ENCODE measurements at regions not wholly inside any gene's neighbourhood (a gene's known extent, or its start where the extent isn't known, plus 50 kb on each side); places are given as distances from the start of the nearest gene placed in this dataset.

- CTCF ChIA-PET (ENCODE audit: unreplicated experiment), result no interaction called here
- no peaks in the 10 kb centered on the region for H3K4me1 ChIP-seq (ENCODE audit: insufficient read depth, low read length, poor library complexity, severe bottlenecking)
- no peaks in the 10 kb centered on the region for H3K9me3 ChIP-seq (ENCODE audit: low read length)
- H3K4me2 ChIP-seq (ENCODE audit: low read length), result no peak overlapping the region
- no TSS peak for BruUV-seq (replicated peaks)
- no peak overlapping the region for H3K27ac ChIP-seq (ENCODE audit: low read depth, low read length, poor library complexity, severe bottlenecking)
- H2AFZ ChIP-seq (ENCODE audit: low read length), result no peak overlapping the region
- no peaks in the 10 kb centered on the region for H4K20me1 ChIP-seq (ENCODE audit: insufficient read depth, low read length)
- H3K36me3 ChIP-seq (ENCODE audit: insufficient read depth, low read length), result no peaks in the 10 kb centered on the region
- TF ChIP-seq CTCF (conservative IDR thresholded peaks at IDR 0.05; ENCODE audit: low read length), result no peak
- no peak for TF ChIP-seq EZH2phosphoT487 (IDR thresholded peaks at IDR 0.05; ENCODE audit: borderline replicate concordance, low read depth, low read length)
- POLR2A ChIA-PET, result no interaction called here
- no peaks in the 10 kb centered on the region for H3K79me2 ChIP-seq (ENCODE audit: insufficient read depth, low read depth, low read length)
- DNase-seq (ENCODE audit: low spot score), result no peak
- intact Hi-C loops (cut with micrococcal nuclease; ENCODE audit: unreplicated experiment), result no loop called here
- no peak overlapping the region for H3K4me3 ChIP-seq (ENCODE audit: low read depth, low read length, poor library complexity, severe bottlenecking)
- no peaks in the 10 kb centered on the region for H3K9me2 ChIP-seq (ENCODE audit: insufficient read depth, low read length)
Observed at GRCh38 chr3:135887220-135887619, 78.3 kb upstream of the PPP2R3A start.

GRCh38 chr3:135889443-135889842 is 76.1 kb upstream of the PPP2R3A start:
- POLR2A ChIA-PET, result no interaction called here
- no peak overlapping the region for H3K27ac ChIP-seq (ENCODE audit: low read depth, low read length, poor library complexity, severe bottlenecking)
- intact Hi-C loops (cut with micrococcal nuclease; ENCODE audit: unreplicated experiment), result no loop called here

GRCh38 chr3:135891121-135891520 is 74.4 kb upstream of the PPP2R3A start:
- no TSS peak for BruUV-seq (replicated peaks)
- no peak overlapping the region for H3K4me3 ChIP-seq (ENCODE audit: low read depth, low read length, poor library complexity, severe bottlenecking)
- no peak overlapping the region for H2AFZ ChIP-seq (ENCODE audit: low read length)
- H3K36me3 ChIP-seq (ENCODE audit: insufficient read depth, low read length), result no peaks in the 10 kb centered on the region
- no peak for TF ChIP-seq EZH2phosphoT487 (IDR thresholded peaks at IDR 0.05; ENCODE audit: borderline replicate concordance, low read depth, low read length)
- no peak for TF ChIP-seq CTCF (conservative IDR thresholded peaks at IDR 0.05; ENCODE audit: low read length)
- H3K9me3 ChIP-seq (ENCODE audit: low read length), result no peaks in the 10 kb centered on the region
- no peaks in the 10 kb centered on the region for H3K4me1 ChIP-seq (ENCODE audit: insufficient read depth, low read length, poor library complexity, severe bottlenecking)
- intact Hi-C loops (cut with micrococcal nuclease; ENCODE audit: unreplicated experiment), result no loop called here
- H3K79me2 ChIP-seq (ENCODE audit: insufficient read depth, low read depth, low read length), result no peaks in the 10 kb centered on the region
- no peak overlapping the region for H3K27ac ChIP-seq (ENCODE audit: low read depth, low read length, poor library complexity, severe bottlenecking)
- H3K4me2 ChIP-seq (ENCODE audit: low read length), result no peak overlapping the region
- CTCF ChIA-PET (ENCODE audit: unreplicated experiment), result no interaction called here
- POLR2A ChIA-PET, result interaction anchor here (0.6 kb wide), 1 partner anchor 25 kb away, joined by 3 read pairs; no protein-coding TSS in a partner anchor
- no peaks in the 10 kb centered on the region for H3K9me2 ChIP-seq (ENCODE audit: insufficient read depth, low read length)
- no peaks in the 10 kb centered on the region for H4K20me1 ChIP-seq (ENCODE audit: insufficient read depth, low read length)
- DNase-seq (ENCODE audit: low spot score), result no peak

More at GRCh38 chr3:135889443-135889842, 76.1 kb upstream of the PPP2R3A start:
- no TSS peak for BruUV-seq (replicated peaks)
- TF ChIP-seq CTCF (conservative IDR thresholded peaks at IDR 0.05; ENCODE audit: low read length) (no peak), EZH2phosphoT487 (IDR thresholded peaks at IDR 0.05; ENCODE audit: borderline replicate concordance, low read depth, low read length) (no peak)
- no peaks in the 10 kb centered on the region for H3K36me3 ChIP-seq (ENCODE audit: insufficient read depth, low read length)
- H4K20me1 ChIP-seq (ENCODE audit: insufficient read depth, low read length), result no peaks in the 10 kb centered on the region
- H3K4me1 ChIP-seq (ENCODE audit: insufficient read depth, low read length, poor library complexity, severe bottlenecking), result no peaks in the 10 kb centered on the region
- H3K4me3 ChIP-seq (ENCODE audit: low read depth, low read length, poor library complexity, severe bottlenecking), result no peak overlapping the region
- no peaks in the 10 kb centered on the region for H3K9me3 ChIP-seq (ENCODE audit: low read length)
- no peaks in the 10 kb centered on the region for H3K79me2 ChIP-seq (ENCODE audit: insufficient read depth, low read depth, low read length)
- no peak overlapping the region for H3K4me2 ChIP-seq (ENCODE audit: low read length)
- CTCF ChIA-PET (ENCODE audit: unreplicated experiment), result no interaction called here
- H2AFZ ChIP-seq (ENCODE audit: low read length), result no peak overlapping the region
- no peak for DNase-seq (ENCODE audit: low spot score)
- no peaks in the 10 kb centered on the region for H3K9me2 ChIP-seq (ENCODE audit: insufficient read depth, low read length)

Measured in OCI-LY7 (cell line).